ENCODE measurements at regions not wholly inside any gene's neighbourhood (a gene's known extent, or its start where the extent isn't known, plus 50 kb on each side); places are given as distances from the start of the nearest gene placed in this dataset.
"Not testable (repeated sequence)": the region's sequence is repeated elsewhere in the genome, so short reads cannot be mapped to it uniquely, and the experiment has no call there.

GRCh38 chr12:74689071-74689655 is 151.5 kb downstream of the ATXN7L3B start:
- no peak for DNase-seq

GRCh38 chr12:74689929-74690328 is 152.3 kb downstream of the ATXN7L3B start:
- DNase-seq, result no peak

- DNase-seq, result no peak
Measured at GRCh38 chr12:74719447-74719846, 181.8 kb downstream of the ATXN7L3B start.

- peak; percentile 73 for DNase-seq
Measured at GRCh38 chr12:74722709-74723108, 185.1 kb downstream of the ATXN7L3B start.

GRCh38 chr12:74725154-74725553 is 187.5 kb downstream of the ATXN7L3B start:
- DNase-seq, result peak; percentile 95

- no peak for DNase-seq
Measured at GRCh38 chr12:74728006-74728405, 190.4 kb downstream of the ATXN7L3B start.

- no peak for DNase-seq
Measured at GRCh38 chr12:74732164-74732784, 194.6 kb downstream of the ATXN7L3B start.

- DNase-seq, result no peak
Measured at GRCh38 chr12:74732826-74733225, 195.2 kb downstream of the ATXN7L3B start.

GRCh38 chr12:74741112-74741511 is 203.5 kb downstream of the ATXN7L3B start:
- DNase-seq, result no peak

- DNase-seq, result peak; percentile 7
Measured at GRCh38 chr12:74747305-74747704, 209.7 kb downstream of the ATXN7L3B start.

GRCh38 chr12:74751441-74751840 is 213.8 kb downstream of the ATXN7L3B start:
- DNase-seq, result no peak

- DNase-seq, result no peak
Measured at GRCh38 chr12:74752215-74752614, 214.6 kb downstream of the ATXN7L3B start.

- no peak for DNase-seq
Measured at GRCh38 chr12:74770552-74770951, 232.9 kb downstream of the ATXN7L3B start.

- no peak for DNase-seq
Measured at GRCh38 chr12:74775276-74775675, 237.6 kb downstream of the ATXN7L3B start.

- no peak for DNase-seq
Measured at GRCh38 chr12:74776378-74776777, 238.7 kb downstream of the ATXN7L3B start.

- peak; percentile 38 for DNase-seq
Measured at GRCh38 chr12:74780182-74780849, 242.7 kb downstream of the ATXN7L3B start.

- not testable (repeated sequence) for DNase-seq
Measured at GRCh38 chr12:74780850-74781241, 243.2 kb downstream of the ATXN7L3B start.

- no peak for DNase-seq
Measured at GRCh38 chr12:74781991-74782485, 244.4 kb downstream of the ATXN7L3B start.

GRCh38 chr12:74790931-74791330 is 253.3 kb downstream of the ATXN7L3B start:
- no peak for DNase-seq

- peak; percentile 24 for DNase-seq
Measured at GRCh38 chr12:74791365-74791764, 253.7 kb downstream of the ATXN7L3B start.

- DNase-seq, result peak; percentile 48
Measured at GRCh38 chr12:74794522-74794921, 256.9 kb downstream of the ATXN7L3B start.

GRCh38 chr12:74801625-74802024 is 264.0 kb downstream of the ATXN7L3B start:
- DNase-seq, result no peak

- DNase-seq, result no peak
Measured at GRCh38 chr12:74816398-74817175, 279.0 kb downstream of the ATXN7L3B start.

Measured in NCI-H226 (cell line).